H7 (cell line): ENCODE measurements at regions not wholly inside any gene's neighbourhood (a gene's known extent, or its start where the extent isn't known, plus 50 kb on each side); places are given as distances from the start of the nearest gene placed in this dataset.
A peak's percentile ranks its signal among the peaks of the same experiment; 100 is the strongest.
"Not testable (repeated sequence)": the region's sequence is repeated elsewhere in the genome, so short reads cannot be mapped to it uniquely, and the experiment has no call there.

Experiments
- DNase-seq: peaks from one replicate; pipeline ENCODE4 v3.0.0; 2012
- H3K27me3 ChIP-seq: 2 replicates; pipeline ENCODE4 v1.6.0; 2011; ENCODE audit warnings: mild to moderate bottlenecking, low read length; ENCODE audit not compliant: control insufficient read depth, insufficient read depth
- H3K36me3 ChIP-seq: replicated peaks from 2 replicates; pipeline ENCODE4 v1.5.1; 2011; ENCODE audit warnings: low read length; ENCODE audit not compliant: control insufficient read depth, insufficient read depth
- H3K4me3 ChIP-seq: 2 replicates; pipeline ENCODE4 v1.5.1; 2011; ENCODE audit warnings: low read depth, mild to moderate bottlenecking, control low read depth, low read length, moderate library complexity; ENCODE audit not compliant: insufficient read depth

DNA sequence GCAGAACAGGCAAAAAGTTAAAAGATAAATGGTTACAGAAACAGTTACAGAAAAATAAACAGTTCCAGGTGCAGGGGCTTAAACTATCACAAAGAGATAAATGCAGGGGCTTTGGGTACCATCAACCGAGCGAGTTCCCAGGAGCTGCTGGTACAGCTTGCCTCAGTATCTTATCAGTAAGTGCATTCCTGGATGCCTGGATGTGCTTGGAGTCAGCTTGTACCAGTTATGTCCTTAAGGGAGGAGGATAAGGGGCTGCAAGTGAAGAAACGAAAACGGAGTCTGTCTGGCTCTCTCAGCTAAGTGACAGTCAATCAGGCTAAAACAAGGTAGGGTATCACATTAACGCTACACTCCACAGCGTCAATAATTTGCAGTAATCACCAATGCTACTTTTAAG lies 79.3 kb upstream of the GRIN2A start:
- H3K36me3 ChIP-seq, H3K4me3 ChIP-seq, DNase-seq: not testable (repeated sequence)

DNA sequence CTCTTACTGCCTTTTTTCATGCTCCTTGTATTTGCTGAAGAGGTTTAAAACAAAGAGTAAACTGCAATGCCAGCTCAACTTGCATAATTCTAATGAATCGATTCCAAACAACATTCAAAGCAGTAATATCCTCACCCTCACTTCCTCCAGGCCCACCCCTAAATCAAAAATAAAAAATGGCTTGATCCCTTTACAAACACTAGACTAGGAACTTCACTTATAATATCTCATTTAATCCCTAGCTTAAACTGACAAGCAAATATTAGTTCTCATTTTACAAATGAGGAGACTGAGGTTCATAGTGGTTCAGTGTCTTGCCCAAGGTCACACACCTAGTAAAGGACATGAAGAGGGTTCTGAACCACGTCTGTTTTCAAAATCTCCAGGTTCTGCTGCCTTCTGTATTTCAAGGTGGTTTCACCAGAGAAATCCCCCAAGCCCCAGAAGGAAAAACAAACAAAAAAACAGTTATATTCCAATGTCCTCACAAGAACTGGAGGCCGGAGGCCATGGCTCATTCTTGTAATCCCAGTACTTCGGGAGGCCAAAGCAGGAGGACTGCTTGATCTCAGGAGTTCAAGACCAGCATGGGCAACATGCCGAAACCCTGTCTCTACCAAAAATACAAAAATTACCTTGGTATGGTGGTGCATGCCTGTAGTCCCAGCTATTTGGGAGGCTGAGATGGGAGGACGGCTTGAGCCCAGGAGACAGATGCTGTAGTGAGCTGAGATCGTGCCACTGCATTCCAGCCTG lies 80.3 kb upstream of the GRIN2A start:
- Histone ChIP-seq H3K36me3 (no peaks in the 10 kb centered on the region), H3K4me3 (no peak overlapping the region), H3K27me3 (no peaks in the 10 kb centered on the region)
- no peak for DNase-seq

More for the DNA sequence above, 79.3 kb upstream of the GRIN2A start:
- not testable (repeated sequence) for H3K27me3 ChIP-seq

DNA sequence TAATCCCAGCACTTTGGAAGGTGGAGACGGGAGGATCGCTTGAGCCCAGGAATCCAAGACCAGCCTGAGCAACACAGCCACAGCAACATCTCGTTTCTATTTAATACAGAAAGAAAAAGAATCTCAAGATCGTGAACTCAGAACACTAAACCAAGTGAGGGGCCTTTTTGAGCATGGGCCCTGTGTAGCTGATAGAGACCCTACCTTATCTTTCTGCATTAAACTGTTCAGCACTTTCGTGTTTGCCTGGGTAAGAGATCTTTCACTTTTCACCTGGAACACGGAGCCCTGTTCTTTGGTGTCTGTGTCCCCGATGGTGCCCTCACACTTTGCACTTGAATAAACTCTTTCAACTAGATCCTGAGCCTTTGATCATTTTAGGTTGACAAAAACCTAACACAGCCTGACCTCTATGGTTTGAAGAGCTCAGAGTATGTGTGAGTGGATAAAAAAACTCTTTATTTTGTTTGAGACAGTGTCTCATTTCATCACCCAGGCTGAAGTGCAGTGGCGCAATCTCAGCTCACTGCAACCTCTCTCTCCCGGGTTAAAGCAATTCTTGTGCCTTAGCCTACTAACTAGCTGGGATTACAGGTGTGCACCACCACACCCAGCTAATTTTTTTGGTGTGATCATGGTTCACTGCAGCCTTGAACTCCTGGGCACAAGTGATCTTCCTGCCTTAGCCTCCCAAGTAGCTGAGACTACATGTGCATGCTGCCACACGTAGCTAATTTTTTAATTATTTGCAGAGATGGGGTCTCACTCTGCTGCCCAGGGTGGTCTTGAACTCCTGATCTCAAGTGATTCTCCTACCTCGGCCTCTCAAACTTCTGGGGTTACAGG lies 83.8 kb upstream of the GRIN2A start:
- H3K27me3 ChIP-seq: no peaks in the 10 kb centered on the region
- DNase-seq: no peak

DNA sequence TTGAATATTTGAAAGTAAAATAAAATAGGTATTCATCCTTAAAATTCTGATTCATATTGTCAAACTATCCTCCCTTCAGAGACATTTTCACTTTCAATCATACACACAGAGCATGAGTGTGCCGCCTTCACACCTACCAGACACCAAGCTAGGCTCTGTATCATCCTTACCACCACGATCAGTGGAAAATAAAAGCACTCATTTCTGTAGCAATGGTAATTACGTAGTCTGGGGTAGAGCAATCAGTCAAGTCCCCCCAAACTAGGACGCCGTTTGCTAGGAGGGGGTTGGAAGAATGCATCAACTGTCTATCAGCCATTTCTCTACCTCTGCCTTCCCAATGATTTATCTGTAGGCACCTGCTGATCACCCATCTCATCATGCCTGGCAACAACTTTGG lies 84.6 kb upstream of the GRIN2A start:
- H3K4me3 ChIP-seq: no peak overlapping the region
- DNase-seq: no peak
- no peaks in the 10 kb centered on the region for H3K27me3 ChIP-seq
- H3K36me3 ChIP-seq: no peaks in the 10 kb centered on the region

More for the DNA sequence above, 83.8 kb upstream of the GRIN2A start:
- Histone ChIP-seq H3K36me3 (no peaks in the 10 kb centered on the region), H3K4me3 (no peak overlapping the region)

- no peak overlapping the region for H3K4me3 ChIP-seq
- no peak for DNase-seq
- H3K27me3 ChIP-seq: no peaks in the 10 kb centered on the region
- H3K36me3 ChIP-seq: no peaks in the 10 kb centered on the region
Observed at GRCh38 chr16:10269632-10270031, 87.4 kb upstream of the GRIN2A start.

DNA sequence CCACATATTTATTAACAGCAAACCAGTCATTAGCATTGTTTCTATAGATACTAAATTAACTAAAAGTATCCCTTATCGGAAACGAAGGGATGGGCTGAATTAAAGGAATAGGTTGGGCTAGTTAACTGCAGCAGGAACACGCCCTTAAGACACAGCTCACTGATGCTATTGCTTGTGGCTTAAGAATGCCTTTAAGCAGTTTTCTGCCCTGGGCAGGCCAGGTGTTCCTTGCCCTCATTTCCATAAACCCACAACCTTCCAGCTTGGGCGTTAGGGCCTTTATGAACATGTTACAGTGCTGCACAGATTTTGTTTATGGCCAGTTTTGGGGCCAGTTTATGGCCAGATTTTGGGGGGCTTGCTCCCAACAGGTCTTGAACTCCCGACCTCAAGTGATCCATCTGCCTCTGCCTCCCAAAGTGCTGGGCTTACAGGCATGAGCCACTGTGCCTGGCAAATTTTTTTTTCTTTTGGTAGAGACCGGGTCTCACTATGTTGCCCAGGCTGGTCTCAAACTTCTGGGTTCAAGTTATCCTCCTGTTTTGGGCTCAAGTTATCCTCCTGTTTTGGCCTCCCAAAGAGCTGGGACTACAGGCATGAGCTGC lies 90.1 kb upstream of the GRIN2A start:
- not testable (repeated sequence) for H3K27me3 ChIP-seq, DNase-seq, H3K4me3 ChIP-seq, H3K36me3 ChIP-seq

GRCh38 chr16:10275214-10275996 lies 93.2 kb upstream of the GRIN2A start:
- not testable (repeated sequence) for DNase-seq, H3K4me3 ChIP-seq, H3K36me3 ChIP-seq, H3K27me3 ChIP-seq

GRCh38 chr16:10277597-10277996 lies 95.4 kb upstream of the GRIN2A start:
- H3K27me3 ChIP-seq: no peaks in the 10 kb centered on the region
- no peaks in the 10 kb centered on the region for H3K36me3 ChIP-seq
- H3K4me3 ChIP-seq: no peak overlapping the region
- DNase-seq: no peak

DNA sequence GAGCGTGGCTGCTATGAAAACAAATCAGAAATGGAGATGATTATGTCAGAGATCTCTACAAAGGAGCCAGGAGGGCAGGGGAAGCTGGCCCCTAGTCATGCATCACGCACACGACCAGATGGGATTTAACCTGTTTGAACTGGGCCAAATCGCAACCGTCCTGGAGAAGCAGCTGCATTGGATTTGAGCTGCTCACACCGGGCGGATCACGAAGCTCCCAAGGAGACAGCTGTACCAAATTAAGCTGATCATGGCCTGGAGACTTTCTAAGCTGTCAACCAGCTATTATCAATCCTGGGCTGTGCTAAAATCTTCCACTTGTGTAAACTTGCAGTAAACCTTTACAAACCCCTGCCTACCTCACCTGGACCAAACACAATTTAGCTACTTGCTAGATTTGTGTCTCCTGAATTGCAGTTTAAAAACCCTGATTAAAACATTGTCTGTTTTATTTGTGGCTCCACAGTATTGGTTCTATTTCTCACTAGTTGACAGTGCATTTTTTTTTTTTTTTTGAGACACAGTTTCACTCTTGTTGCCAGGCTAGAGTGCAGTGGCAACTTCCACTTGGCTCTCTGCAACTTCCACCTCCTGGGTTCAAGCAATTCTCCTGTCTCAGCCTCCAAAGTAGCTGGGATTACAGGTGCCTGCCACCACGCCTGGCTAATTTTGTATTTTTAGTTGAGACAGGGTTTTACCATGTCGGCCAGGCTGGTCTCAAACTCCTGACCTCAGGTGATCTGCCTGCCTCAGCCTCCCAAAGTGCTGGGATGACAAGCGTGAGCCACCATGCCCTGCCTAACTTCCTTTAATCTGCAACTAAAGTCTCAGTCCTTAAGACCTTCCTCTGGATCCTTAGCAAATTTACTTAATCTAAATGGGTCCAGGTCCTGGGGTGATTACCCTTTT lies 98.3 kb upstream of the GRIN2A start:
- no peak overlapping the region for H3K4me3 ChIP-seq
- H3K36me3 ChIP-seq: no peaks in the 10 kb centered on the region
- no peak for DNase-seq
- H3K27me3 ChIP-seq: no peaks in the 10 kb centered on the region

- DNase-seq: no peak
- Histone ChIP-seq H3K36me3 (no peaks in the 10 kb centered on the region), H3K27me3 (no peaks in the 10 kb centered on the region), H3K4me3 (no peak overlapping the region)
Observed at GRCh38 chr16:10282367-10282766, 100.1 kb upstream of the GRIN2A start.

DNA sequence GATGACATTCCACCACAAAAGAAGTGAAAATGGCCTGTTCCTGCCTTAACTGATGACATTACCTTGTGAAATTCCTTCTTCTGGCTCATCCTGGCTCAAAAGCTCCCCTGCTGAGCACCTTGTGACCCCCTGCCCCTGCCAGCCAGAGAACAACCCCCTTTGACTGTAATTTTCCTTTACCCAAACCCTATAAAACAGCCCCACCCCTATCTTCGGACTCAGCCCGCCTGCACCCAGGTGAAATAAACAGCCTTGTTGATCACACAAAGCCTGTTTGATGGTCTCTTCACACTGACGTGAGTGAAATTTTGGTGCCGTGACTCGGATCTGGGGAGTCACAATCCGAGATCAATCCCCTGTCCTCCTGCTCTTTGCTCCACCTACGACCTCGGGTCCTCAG lies 101.0 kb upstream of the GRIN2A start:
- DNase-seq, H3K27me3 ChIP-seq, H3K36me3 ChIP-seq: not testable (repeated sequence)
- H3K4me3 ChIP-seq: peak overlapping the region; percentile 17; the same call in 1 of the 2 replicates

DNA sequence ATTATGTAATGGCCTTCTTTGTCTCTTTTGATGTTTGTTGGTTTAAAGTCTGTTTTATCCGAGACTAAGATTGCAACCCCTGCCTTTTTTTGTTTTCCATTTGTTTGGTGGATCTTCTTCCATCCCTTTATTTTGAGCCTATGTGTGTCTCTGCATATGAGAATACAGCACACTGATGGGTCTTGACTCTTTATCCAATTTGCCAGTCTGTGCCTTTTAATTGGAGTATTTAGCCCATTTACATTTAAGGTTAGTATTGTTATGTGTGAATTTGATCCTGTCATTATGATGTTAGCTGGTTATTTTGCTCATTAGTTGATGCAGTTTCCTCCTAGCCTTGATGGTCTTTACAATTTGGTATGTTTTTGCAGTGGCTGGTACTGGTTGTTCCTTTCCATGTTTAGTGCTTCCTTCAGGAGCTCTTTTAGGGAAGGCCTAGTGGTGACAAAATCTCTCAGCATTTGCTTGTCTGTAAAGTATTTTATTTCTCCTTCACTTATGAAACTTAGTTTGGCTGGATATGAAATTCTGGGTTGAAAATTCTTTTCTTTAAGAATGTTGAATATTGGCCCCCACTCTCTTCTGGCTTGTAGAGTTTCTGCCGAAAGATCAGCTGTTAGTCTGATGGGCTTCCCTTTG lies 95.3 kb upstream of the ATF7IP2 start:
- not testable (repeated sequence) for H3K4me3 ChIP-seq, H3K36me3 ChIP-seq, H3K27me3 ChIP-seq, DNase-seq

DNA sequence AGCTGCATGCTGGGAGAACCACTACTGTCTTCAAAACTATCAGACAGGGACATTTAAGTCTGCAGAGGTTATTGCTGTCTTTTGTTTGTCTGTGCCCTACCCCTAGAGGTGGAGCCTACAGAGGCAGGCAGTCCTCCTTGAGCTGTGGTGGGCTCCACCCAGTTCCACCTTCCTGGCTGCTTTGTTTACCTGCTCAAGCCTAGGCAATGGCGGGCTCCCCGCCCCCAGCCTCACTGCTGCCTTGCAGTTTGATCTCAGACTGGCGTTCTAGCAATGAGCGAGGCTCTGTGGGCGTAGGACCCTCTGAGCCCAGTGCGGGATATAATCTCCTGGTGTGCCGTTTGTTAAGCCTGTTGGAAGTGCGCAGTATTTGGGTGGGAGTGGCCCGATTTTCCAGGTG lies 93.7 kb upstream of the ATF7IP2 start:
- H3K27me3 ChIP-seq, H3K4me3 ChIP-seq, H3K36me3 ChIP-seq, DNase-seq: not testable (repeated sequence)
